HG02588 (cell line): ENCODE measurements at regions not wholly inside any gene's neighbourhood (a gene's known extent, or its start where the extent isn't known, plus 50 kb on each side); places are given as distances from the start of the nearest gene placed in this dataset.
"Not testable (repeated sequence)": the region's sequence is repeated elsewhere in the genome, so short reads cannot be mapped to it uniquely, and the experiment has no call there.

ENCODE experiments used
- ATAC-seq: cut with Tn5 transposase; IDR thresholded peaks from one replicate; pipeline ENCODE4 v1.9.1; 2021; ENCODE audit warnings: mild to moderate bottlenecking, moderate library complexity; ENCODE audit not compliant: unreplicated experiment

DNA sequence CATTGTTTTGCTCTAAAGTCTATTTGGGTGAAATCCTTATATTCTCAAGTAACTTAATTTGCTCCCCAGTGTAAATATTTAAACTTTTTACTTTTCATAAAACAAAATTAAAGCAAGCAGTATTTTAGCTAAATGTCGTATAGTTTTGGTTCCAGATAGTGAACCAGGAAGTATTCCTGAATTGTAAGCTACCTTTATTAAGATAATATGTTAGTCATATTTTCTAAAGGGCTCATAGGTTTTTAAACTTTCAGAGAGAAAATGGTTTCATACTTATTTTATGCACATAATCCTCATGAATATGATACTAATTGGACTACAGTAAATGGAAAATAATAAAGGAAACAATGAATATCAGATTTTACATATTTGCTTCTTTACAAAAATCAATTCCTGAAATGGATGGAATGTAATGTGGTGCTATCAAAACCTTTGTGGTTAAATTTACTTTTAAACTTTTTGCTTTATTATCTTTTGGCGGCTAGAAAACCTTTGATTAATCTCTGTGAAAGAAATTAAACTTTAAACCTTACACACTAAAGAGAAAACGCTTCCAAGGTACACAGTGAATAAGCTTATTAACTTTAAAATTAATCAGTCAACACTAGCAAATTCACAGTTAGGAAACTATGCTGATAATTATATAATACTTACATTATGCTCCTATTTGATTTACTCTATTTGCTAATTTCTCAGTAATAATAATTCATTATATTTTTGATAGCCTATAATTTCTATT, 76.6 kb upstream of the RHOBTB1 start:
- no peak for ATAC-seq

- ATAC-seq, result no peak
Observed at GRCh38 chr10:61018146-61018545, 74.2 kb upstream of the RHOBTB1 start.

DNA sequence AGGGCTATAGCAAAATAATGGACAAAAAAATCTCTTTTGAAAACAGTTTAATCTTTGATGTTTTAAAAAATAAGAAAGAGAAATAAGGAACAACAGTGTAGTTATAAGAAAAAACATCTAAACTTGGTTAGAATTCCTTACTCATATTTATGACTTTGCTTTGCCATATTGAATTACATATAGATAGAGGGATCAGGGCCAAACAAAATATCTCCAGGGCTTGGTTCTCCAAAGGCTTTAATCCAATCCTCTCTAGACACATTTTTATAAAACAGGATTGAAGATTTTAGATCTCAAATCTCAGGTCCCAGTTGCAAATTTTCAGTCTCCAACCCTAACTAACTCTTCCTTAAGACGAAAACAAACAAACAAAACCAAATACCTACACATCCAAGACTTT, 72.6 kb upstream of the RHOBTB1 start:
- no peak for ATAC-seq

GRCh38 chr10:61016007-61016406, 72.0 kb upstream of the RHOBTB1 start:
- ATAC-seq, result no peak

GRCh38 chr10:61010863-61011262, 66.9 kb upstream of the RHOBTB1 start:
- ATAC-seq, result no peak

GRCh38 chr10:61003069-61003468, 59.1 kb upstream of the RHOBTB1 start:
- not testable (repeated sequence) for ATAC-seq

DNA sequence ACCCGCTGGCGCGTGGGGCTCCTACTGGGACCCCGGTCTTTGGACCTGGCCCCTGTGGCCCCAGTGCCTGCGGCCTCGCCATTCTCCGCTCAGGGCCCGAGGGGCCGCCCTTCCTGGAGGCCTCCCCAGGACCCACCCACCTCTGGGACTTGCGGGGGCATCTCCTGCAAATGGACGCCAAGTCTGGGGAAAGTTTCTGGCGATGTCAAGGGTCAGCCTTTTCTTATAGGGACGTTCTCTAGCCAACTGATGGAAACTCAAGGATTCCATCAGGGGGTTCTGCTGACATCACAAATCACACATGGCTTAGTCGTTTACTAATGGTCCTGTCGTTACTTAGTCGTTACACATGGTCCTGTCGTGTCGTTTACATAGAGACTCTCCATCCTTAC, 57.7 kb upstream of the RHOBTB1 start:
- no peak for ATAC-seq

GRCh38 chr10:61000769-61001730, 57.1 kb upstream of the RHOBTB1 start:
- ATAC-seq, result no peak

DNA sequence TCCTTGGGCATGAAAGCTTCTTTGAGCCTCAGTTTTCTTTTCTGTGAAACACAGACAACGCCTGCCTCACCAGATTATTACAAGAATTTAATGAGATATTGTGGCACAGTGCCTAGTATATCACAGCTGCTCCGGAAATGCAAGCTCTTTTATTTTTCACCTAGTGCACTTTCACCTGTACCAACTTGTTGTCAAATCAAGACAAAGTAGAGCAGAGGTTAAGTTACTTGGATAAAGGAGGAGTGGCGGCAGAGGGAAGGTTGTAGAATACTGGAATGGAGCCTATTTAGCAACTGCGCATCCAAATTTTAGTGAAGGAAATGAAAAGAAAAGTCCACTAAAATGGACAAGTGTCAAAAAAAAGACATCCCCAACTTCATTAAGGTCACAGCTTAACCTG, 54.9 kb upstream of the RHOBTB1 start:
- ATAC-seq, result no peak

DNA sequence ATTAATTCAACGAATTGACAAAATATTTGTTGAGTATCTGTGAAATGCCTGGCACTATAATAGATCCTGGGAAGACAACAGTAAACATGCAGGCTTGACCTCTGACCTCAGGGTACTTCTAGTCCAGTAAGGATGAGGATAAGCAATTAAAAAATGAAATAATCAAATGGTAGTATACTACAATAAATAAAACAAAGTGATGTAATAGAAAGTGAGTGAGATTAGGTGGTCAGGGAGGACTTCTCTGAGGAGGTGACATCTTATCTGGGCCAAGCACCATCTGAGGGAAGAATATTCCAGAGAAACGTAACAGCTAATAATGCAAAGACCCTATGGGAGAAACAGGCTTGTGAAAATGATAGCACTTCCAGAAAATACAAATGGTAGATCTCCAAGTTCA, 50.1 kb upstream of the RHOBTB1 start:
- ATAC-seq, result no peak
